ENCODE measurements at regions not wholly inside any gene's neighbourhood (a gene's known extent, or its start where the extent isn't known, plus 50 kb on each side); places are given as distances from the start of the nearest gene placed in this dataset.

GRCh38 chr18:78564030-78564429, 415.6 kb upstream of the SALL3 start:
- TF ChIP-seq POLR2A (IDR thresholded peaks at IDR 0.05; ENCODE audit: low read length): no peak
- no peak for TF ChIP-seq GATA1 (IDR thresholded peaks at IDR 0.05; ENCODE audit: low read depth, low read length)

Measured in erythroblast (primary cell).